ENCODE measurements at regions not wholly inside any gene's neighbourhood (a gene's known extent, or its start where the extent isn't known, plus 50 kb on each side); places are given as distances from the start of the nearest gene placed in this dataset.
"Not testable (repeated sequence)": the region's sequence is repeated elsewhere in the genome, so short reads cannot be mapped to it uniquely, and the experiment has no call there.

- DNase-seq (ENCODE audit: low read depth): no peak
These were observed 122.8 kb upstream of the NOCT start for GRCh38 chr4:138892483-138893407.

GRCh38 chr4:138891631-138892031, 124.0 kb upstream of the NOCT start:
- DNase-seq (ENCODE audit: low read depth): no peak

- no peak for DNase-seq (ENCODE audit: low read depth)
These were observed 124.5 kb upstream of the NOCT start for GRCh38 chr4:138890891-138891570.

- DNase-seq (ENCODE audit: low read depth): no peak
These were observed 126.4 kb upstream of the NOCT start for GRCh38 chr4:138889216-138889615.

- no peak for DNase-seq (ENCODE audit: low read depth)
These were observed 127.8 kb upstream of the NOCT start for GRCh38 chr4:138887741-138888140.

GRCh38 chr4:138887341-138887740, 128.2 kb upstream of the NOCT start:
- no peak for DNase-seq (ENCODE audit: low read depth)

- DNase-seq (ENCODE audit: low read depth): no peak
These were observed 135.8 kb upstream of the NOCT start for GRCh38 chr4:138879757-138880156.

- no peak for DNase-seq (ENCODE audit: low read depth)
These were observed 139.5 kb upstream of the NOCT start for GRCh38 chr4:138875891-138876608.

- no peak for DNase-seq (ENCODE audit: low read depth)
These were observed 144.1 kb upstream of the NOCT start for GRCh38 chr4:138871555-138871875.

GRCh38 chr4:138870737-138871554, 144.6 kb upstream of the NOCT start:
- peak; percentile 23 for DNase-seq (ENCODE audit: low read depth)

- no peak for DNase-seq (ENCODE audit: low read depth)
These were observed 145.9 kb upstream of the NOCT start for GRCh38 chr4:138869631-138870030.

- DNase-seq (ENCODE audit: low read depth): no peak
These were observed 146.4 kb upstream of the NOCT start for GRCh38 chr4:138869165-138869564.

- no peak for DNase-seq (ENCODE audit: low read depth)
These were observed 147.0 kb upstream of the NOCT start for GRCh38 chr4:138868562-138868961.

GRCh38 chr4:138867404-138867803, 148.2 kb upstream of the NOCT start:
- no peak for DNase-seq (ENCODE audit: low read depth)

- no peak for DNase-seq (ENCODE audit: low read depth)
These were observed 149.3 kb upstream of the NOCT start for GRCh38 chr4:138866314-138866713.

- DNase-seq (ENCODE audit: low read depth): no peak
These were observed 149.8 kb upstream of the NOCT start for GRCh38 chr4:138865765-138866164.

- DNase-seq (ENCODE audit: low read depth): no peak
These were observed 150.4 kb upstream of the NOCT start for GRCh38 chr4:138864961-138865720.

- no peak for DNase-seq (ENCODE audit: low read depth)
These were observed 152.4 kb upstream of the NOCT start for GRCh38 chr4:138863160-138863559.

- no peak for DNase-seq (ENCODE audit: low read depth)
These were observed 154.4 kb upstream of the NOCT start for GRCh38 chr4:138861135-138861534.

GRCh38 chr4:138860357-138860756, 155.2 kb upstream of the NOCT start:
- DNase-seq (ENCODE audit: low read depth): not testable (repeated sequence)

- no peak for DNase-seq (ENCODE audit: low read depth)
These were observed 156.3 kb upstream of the NOCT start for GRCh38 chr4:138859254-138859653.
